Pancreas (tissue), 10 donors: ENCODE measurements at regions not wholly inside any gene's neighbourhood (a gene's known extent, or its start where the extent isn't known, plus 50 kb on each side); places are given as distances from the start of the nearest gene placed in this dataset.

ENCODE experiments used
- ATAC-seq, 4 donors: fragments of 200-7000 bp; cut with Tn5 transposase; one replicate each; pipeline versions ENCODE4 v1.8.0 to v1.9.1; 2020; ENCODE audit warnings: mild to moderate bottlenecking in 4 of 4, moderate library complexity in 4 of 4
- DNase-seq, 6 donors: peaks; one replicate each; pipeline ENCODE4 v3.0.0-alpha.2; 2020
- FAIRE-seq: peaks from 2 replicates; lab custom pipeline; 2012; peaks lifted over from hg19 to GRCh38; lab: Jason Lieb, UNC
- H3K27ac ChIP-seq, 4 donors: fragments of 200-600 bp; sonication (generic); 1 replicate in 3 of 4; 2 replicates in 1 of 4; pipeline versions ENCODE4 v1.5.0 to v1.8.0; 2020
- H3K27me3 ChIP-seq, 4 donors: fragments of 200-600 bp; one replicate each; pipeline ENCODE4 v1.8.0; 2021
- H3K36me3 ChIP-seq, 3 donors: fragments of 200-600 bp; sonication (generic) in 1 of 3; one replicate each; pipeline versions ENCODE4 v1.5.0 to v1.8.0; 2020 to 2021
- H3K4me1 ChIP-seq, 3 donors: fragments of 200-600 bp; one replicate each; pipeline ENCODE4 v1.8.0; 2021
- H3K4me3 ChIP-seq, 4 donors: fragments of 200-600 bp; sonication (generic) in 2 of 4; one replicate each; pipeline versions ENCODE4 v1.5.0 to v1.8.0; 2020 to 2021
- H3K9me3 ChIP-seq, 4 donors: fragments of 200-600 bp; one replicate each; pipeline ENCODE4 v1.8.0; 2021
- CTCF ChIP-seq, 4 donors: fragments of 200-600 bp; sonication (generic) in 3 of 4; IDR thresholded peaks; one replicate each; pipeline versions ENCODE4 v1.5.0 to v1.8.0; 2021; ENCODE audit warnings: antibody characterized with exemption in 4 of 4
- WGBS, 2 donors: extraction: QIAGEN DNeasy Blood & Tissue Kit; methylation state at CpG; one replicate each; pipeline ENCODE4 v1.1.7; 2013; 5-methylcytosine and 5-hydroxymethylcytosine counted together
- intact Hi-C, 3 donors: fragments of 100-400 bp; cut with DNase I; formaldehyde crosslinking; loops; one replicate each; pipeline versions ENCODE4 v1.11.1 to v1.14.2; 2022
- donor health status: healthy with polysubstance abuse.
- donor health status: DM: no; HTN: no; CAD: no; lungs with moderate emphysema.
- donor health status: DM: no; HTN: no; CAD: no.
- donor health status: control.
- donor health status: control.
- donor health status: Bipolar disorder and iron deficiency.
- donor health status: DM: yes; HTN: yes; CAD: no.
- donor health status: DM: no; HTN: no; CAD: no.
- donor health status: DM: no; HTN: no; CAD: no.
- donor health status: DM: yes; HTN: yes; CAD: no.

- Histone ChIP-seq H3K4me3 (no peak overlapping the region), H3K27me3 (no peaks in the 10 kb centered on the region), H3K9me3 (no peaks in the 10 kb centered on the region), H3K36me3 (no peaks in the 10 kb centered on the region), H3K27ac (no peak overlapping the region), H3K4me1 (no peaks in the 10 kb centered on the region)
- FAIRE-seq = no peak
- ATAC-seq = no peak
- no peak for TF ChIP-seq CTCF (IDR thresholded peaks at IDR 0.05)
- 64 to 73% methylated on average over 21 of the region's 21 CpGs for WGBS, 2 donors
- intact Hi-C loops = no loop called here
- peak in 1 of 6 donors; percentile 26 for DNase-seq
These were observed 1233.5 kb downstream of the BRD1 start for GRCh38 chr22:48594016-48594756.

DNA sequence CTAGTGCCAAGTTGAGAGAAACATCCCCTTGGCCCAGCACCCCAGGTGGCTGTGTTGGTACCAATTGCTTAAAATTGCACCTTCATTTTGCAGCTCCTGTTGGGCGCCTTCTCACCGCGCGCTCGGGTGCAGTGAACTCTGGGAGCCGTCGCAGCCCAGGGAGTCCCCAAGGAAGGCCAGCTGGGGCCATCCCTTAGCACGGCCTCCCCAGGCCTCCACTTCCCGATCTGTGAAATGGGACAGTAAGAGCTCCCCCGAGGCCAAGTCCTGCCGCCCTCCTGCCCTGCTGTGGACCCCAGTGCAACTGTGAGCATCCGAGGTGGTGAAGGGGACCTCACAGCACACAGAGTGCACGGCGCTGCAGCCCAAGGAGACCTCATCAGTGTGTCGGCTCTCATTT, 1234.1 kb downstream of the BRD1 start:
- no peak for FAIRE-seq
- ATAC-seq = no peak
- 78 to 86% methylated on average over 15 of the region's 15 CpGs for WGBS, 2 donors
- peak in 2 of 6 donors; percentile 5 to 41 for DNase-seq
- Histone ChIP-seq H3K27me3 (no peaks in the 10 kb centered on the region), H3K4me3 (no peak overlapping the region), H3K27ac (no peak overlapping the region), H3K4me1 (no peaks in the 10 kb centered on the region), H3K9me3 (no peaks in the 10 kb centered on the region), H3K36me3 (no peaks in the 10 kb centered on the region)
- no peak for TF ChIP-seq CTCF (IDR thresholded peaks at IDR 0.05)
- intact Hi-C loops = no loop called here

DNA sequence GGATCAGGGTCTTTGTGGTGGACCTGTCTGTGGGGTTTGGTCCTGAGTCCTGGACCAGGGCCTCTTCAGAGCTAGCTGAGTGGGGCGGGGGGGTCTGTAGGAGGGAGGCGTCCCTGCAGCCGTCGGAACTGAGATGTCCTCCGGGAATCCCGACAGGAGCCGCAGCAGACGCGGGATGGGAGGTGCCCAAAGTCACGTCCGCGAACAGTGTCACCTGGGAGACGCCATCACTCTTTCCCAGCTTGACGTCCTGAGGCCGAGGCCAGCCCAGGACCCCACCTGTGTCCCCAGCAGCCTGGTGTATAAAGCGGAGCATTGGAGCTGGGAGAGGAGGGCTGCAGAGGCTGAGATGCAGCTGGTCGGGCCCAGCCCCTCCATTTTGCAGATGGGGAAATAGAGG, 1234.7 kb downstream of the BRD1 start:
- WGBS, 2 donors = 47 to 62% methylated on average over 17 of the region's 17 CpGs
- Histone ChIP-seq H3K4me3 (no peak overlapping the region), H3K27ac (no peak overlapping the region), H3K27me3 (no peaks in the 10 kb centered on the region), H3K9me3 (no peaks in the 10 kb centered on the region), H3K4me1 (no peaks in the 10 kb centered on the region), H3K36me3 (no peaks in the 10 kb centered on the region)
- FAIRE-seq (no peak), ATAC-seq (no peak), DNase-seq (peak in 2 of 6 donors; percentile 8 to 37)
- intact Hi-C loops = no loop called here
- no peak for TF ChIP-seq CTCF (IDR thresholded peaks at IDR 0.05)

GRCh38 chr22:48592488-48592887, 1235.2 kb downstream of the BRD1 start:
- no peak for TF ChIP-seq CTCF (IDR thresholded peaks at IDR 0.05)
- intact Hi-C loops = no loop called here
- DNase-seq (peak in 1 of 6 donors; percentile 0), ATAC-seq (no peak), FAIRE-seq (no peak)
- Histone ChIP-seq H3K4me1 (no peaks in the 10 kb centered on the region), H3K27ac (no peak overlapping the region), H3K4me3 (no peak overlapping the region), H3K9me3 (no peaks in the 10 kb centered on the region), H3K27me3 (no peaks in the 10 kb centered on the region), H3K36me3 (no peaks in the 10 kb centered on the region)
- WGBS, 2 donors = 53 to 68% methylated on average over 12 of the region's 12 CpGs

DNA sequence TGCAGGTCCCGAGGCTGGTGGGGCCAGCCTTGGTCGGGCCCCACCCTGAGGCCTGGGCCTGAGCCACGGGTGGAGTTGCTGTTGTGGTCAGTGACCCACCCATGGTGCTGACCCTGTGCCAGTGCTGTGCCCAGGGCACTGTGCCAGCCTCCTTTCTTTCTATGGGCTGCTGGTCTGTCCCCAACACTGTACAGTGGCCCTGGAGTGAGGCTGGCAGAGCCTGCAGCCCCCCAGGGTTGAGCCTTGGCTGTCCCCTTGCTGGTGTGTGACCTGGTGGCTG, 1235.7 kb downstream of the BRD1 start:
- Histone ChIP-seq H3K36me3 (no peaks in the 10 kb centered on the region), H3K27ac (no peak overlapping the region), H3K27me3 (no peaks in the 10 kb centered on the region), H3K9me3 (no peaks in the 10 kb centered on the region), H3K4me3 (no peak overlapping the region), H3K4me1 (no peaks in the 10 kb centered on the region)
- intact Hi-C loops = no loop called here
- no peak for ATAC-seq
- TF ChIP-seq CTCF (IDR thresholded peaks at IDR 0.05) = no peak
- peak in 2 of 6 donors; percentile 12 to 42 for DNase-seq
- FAIRE-seq = no peak
- 36 to 39% methylated on average over 3 of the region's 3 CpGs for WGBS, 2 donors
